A549 (cell line): ENCODE measurements at regions not wholly inside any gene's neighbourhood (a gene's known extent, or its start where the extent isn't known, plus 50 kb on each side); places are given as distances from the start of the nearest gene placed in this dataset.
A peak's percentile ranks its signal among the peaks of the same experiment; 100 is the strongest.

Experiments used
- ATAC-seq, 2 experiments: fragments of 200-7000 bp in 1 of 2; fragments of >200 bp in 1 of 2; cut with Nextera tagmentation in 1 of 2; cut with Tn5 transposase in 1 of 2; 3 replicates each; pipeline versions ENCODE4 v1.8.0 to v1.9.1; 2018 to 2020; ENCODE audit warnings: mild to moderate bottlenecking in 1 of 2, moderate library complexity in 1 of 2
- CTCF ChIA-PET: fragments of 300-600 bp; sonication (Branson Sonifier 250); formaldehyde crosslinking; extraction: SDS; loops from one replicate; lab custom pipeline; 2021; ENCODE audit warnings: antibody characterized with exemption, inconsistent platforms; lab: Yijun Ruan, JAX
- POLR2A ChIA-PET: fragments of 350-600 bp; formaldehyde crosslinking; extraction: SDS; loops from one replicate; lab custom pipeline; 2021; ENCODE audit warnings: antibody characterized with exemption, inconsistent platforms; lab: Yijun Ruan, JAX
- DNase-seq, 2 experiments: peaks; one replicate each; pipeline versions ENCODE4 v3.0.0 to v3.0.0-alpha.2; 2011 to 2016; ENCODE audit warnings: low read depth in 1 of 2, low spot score in 1 of 2
- FAIRE-seq: peaks from 2 replicates; lab custom pipeline; 2011; peaks lifted over from hg19 to GRCh38; lab: Jason Lieb, UNC
- H3K27ac ChIP-seq, 2 experiments: fragments of >200 bp; sonication (Bioruptor Twin); formaldehyde crosslinking; 3 replicates each; pipeline ENCODE4 v1.5.1; 2016 to 2017
- H3K4me1 ChIP-seq: fragments of >200 bp; sonication (Bioruptor Twin); formaldehyde crosslinking; 3 replicates; pipeline ENCODE4 v1.6.1; 2016
- H3K4me2 ChIP-seq: fragments of >200 bp; sonication (Bioruptor Twin); formaldehyde crosslinking; 3 replicates; pipeline ENCODE4 v1.6.1; 2016
- H3K4me3 ChIP-seq: fragments of >200 bp; sonication (Bioruptor Twin); formaldehyde crosslinking; 3 replicates; pipeline ENCODE4 v1.5.1; 2016
- H3K9me3 ChIP-seq: fragments of >200 bp; sonication (Bioruptor Twin); formaldehyde crosslinking; 3 replicates; pipeline ENCODE4 v1.6.1; 2016
- CBX2 ChIP-seq: fragments of 200-600 bp; sonication (generic); IDR thresholded peaks from 2 replicates; pipeline ENCODE4 v1.6.1; 2016; ENCODE audit warnings: low read depth, mild to moderate bottlenecking, borderline replicate concordance
- CHD2 ChIP-seq: fragments of 150-350 bp; IDR thresholded peaks from 2 replicates; pipeline ENCODE4 v1.6.1; 2014; ENCODE audit warnings: low read length; ENCODE audit not compliant: partially characterized antibody
- FOSB ChIP-seq: fragments of 250-450 bp; sonication (Bioruptor Pico); IDR thresholded peaks from 2 replicates; pipeline ENCODE4 v1.5.0; 2020; ENCODE audit warnings: mild to moderate bottlenecking, moderate library complexity
- FOSL2 ChIP-seq, 2 experiments: fragments of 450-650 bp in 1 of 2; fragments of >200 bp in 1 of 2; sonication (Bioruptor Twin) in 1 of 2; formaldehyde crosslinking; IDR thresholded peaks; 2 replicates each; pipeline versions ENCODE4 v1.5.0 to v1.6.1; 2016 to 2020; ENCODE audit warnings: mild to moderate bottlenecking in 1 of 2, moderate library complexity in 1 of 2
- HDAC2 ChIP-seq: fragments of 200-600 bp; sonication (generic); IDR thresholded peaks from 2 replicates; pipeline ENCODE4 v1.6.1; 2016
- KDM1A ChIP-seq: fragments of 200-600 bp; sonication (generic); IDR thresholded peaks from 2 replicates; pipeline ENCODE4 v1.6.1; 2016; ENCODE audit warnings: low read depth, mild to moderate bottlenecking
- KDM5A ChIP-seq: fragments of 200-600 bp; sonication (generic); IDR thresholded peaks from 2 replicates; pipeline ENCODE4 v1.6.1; 2016; ENCODE audit warnings: antibody characterized with exemption, mild to moderate bottlenecking
- MAFK ChIP-seq: fragments of 450-650 bp; IDR thresholded peaks from 2 replicates; pipeline ENCODE4 v1.6.1; 2014; ENCODE audit not compliant: partially characterized antibody
- MAZ ChIP-seq: fragments of 150-350 bp; IDR thresholded peaks from 2 replicates; pipeline ENCODE4 v1.6.1; 2014; ENCODE audit warnings: antibody characterized with exemption, low read depth, low read length, borderline replicate concordance
- MYC ChIP-seq: IDR thresholded peaks from 2 replicates; pipeline ENCODE4 v1.6.1; 2012; ENCODE audit warnings: mild to moderate bottlenecking, inconsistent platforms, low read length, improper control_type of control experiment, borderline replicate concordance
- NR3C1 ChIP-seq: fragments of >200 bp; sonication (Bioruptor Twin); formaldehyde crosslinking; IDR thresholded peaks from 3 replicates; pipeline ENCODE4 v1.6.1; 2017
- POLR2A ChIP-seq: IDR thresholded peaks from 2 replicates; pipeline ENCODE4 v1.6.1; 2012; ENCODE audit warnings: mild to moderate bottlenecking, low read length
- RNF2 ChIP-seq: fragments of 200-600 bp; sonication (generic); IDR thresholded peaks from 2 replicates; pipeline ENCODE4 v1.6.1; 2016; ENCODE audit warnings: low read depth, mild to moderate bottlenecking, antibody characterized with exemption, moderate library complexity, borderline replicate concordance
- TFCP2L1 ChIP-seq: fragments of 250-450 bp; sonication (Bioruptor Pico); IDR thresholded peaks from 2 replicates; pipeline ENCODE4 v1.5.0; 2021; ENCODE audit warnings: mild to moderate bottlenecking
- ZSCAN20 ChIP-seq: fragments of 250-450 bp; sonication (Bioruptor Pico); IDR thresholded peaks from 2 replicates; pipeline ENCODE4 v1.8.0; 2022; ENCODE audit warnings: mild to moderate bottlenecking, moderate library complexity
- WGBS: methylation state at CpG from one replicate; pipeline ENCODE4 v1.1.6; 2017; ENCODE audit errors: missing lambda C conversion rate; 5-methylcytosine and 5-hydroxymethylcytosine counted together
- TF ChIP-seq, protein P1 (sequence below): IDR thresholded peaks from 2 replicates; pipeline ENCODE4 v1.6.1; 2012
- TF ChIP-seq, protein P2 (sequence below): fragments of 250-450 bp; sonication (Bioruptor Pico); IDR thresholded peaks from 2 replicates; pipeline ENCODE4 v1.5.0; 2020; ENCODE audit warnings: low read depth, mild to moderate bottlenecking, moderate library complexity

DNA sequence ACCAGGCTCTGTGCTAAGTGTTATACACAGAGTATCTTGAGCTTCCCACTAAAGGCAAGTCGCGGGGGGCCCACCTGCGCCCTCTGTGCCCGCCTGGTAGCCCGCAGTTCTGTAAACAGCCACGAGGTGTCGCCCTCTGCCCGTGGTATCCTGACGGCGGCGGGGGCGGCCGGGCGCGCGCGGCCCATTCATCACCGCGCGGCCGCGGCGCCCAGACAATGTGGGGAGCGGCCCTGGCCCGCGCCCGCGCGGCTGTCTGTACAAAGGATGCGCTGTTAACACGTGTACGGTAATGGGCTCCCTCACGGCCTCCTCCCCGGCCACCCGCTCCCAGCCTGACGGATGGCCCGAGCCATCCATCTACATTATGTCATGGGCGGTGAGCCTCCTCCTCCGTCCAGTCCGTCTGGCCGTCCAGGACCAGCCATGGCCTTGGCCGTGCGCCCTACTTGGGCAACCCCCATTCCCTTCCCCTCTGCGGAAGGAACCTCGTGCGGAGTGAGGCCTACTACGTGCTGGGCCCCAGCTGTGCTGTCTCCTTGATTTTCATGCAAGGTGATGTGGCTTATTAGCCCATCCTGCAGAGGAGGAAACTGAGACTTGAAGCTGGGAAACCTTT lies 99.4 kb downstream of the MIAT start:
- TF ChIP-seq TFCP2L1 (CRISPR knock-in tag) = no peak
- TF ChIP-seq FOSB = no peak
- TF ChIP-seq CHD2 = no peak
- TF ChIP-seq, protein P1, sequence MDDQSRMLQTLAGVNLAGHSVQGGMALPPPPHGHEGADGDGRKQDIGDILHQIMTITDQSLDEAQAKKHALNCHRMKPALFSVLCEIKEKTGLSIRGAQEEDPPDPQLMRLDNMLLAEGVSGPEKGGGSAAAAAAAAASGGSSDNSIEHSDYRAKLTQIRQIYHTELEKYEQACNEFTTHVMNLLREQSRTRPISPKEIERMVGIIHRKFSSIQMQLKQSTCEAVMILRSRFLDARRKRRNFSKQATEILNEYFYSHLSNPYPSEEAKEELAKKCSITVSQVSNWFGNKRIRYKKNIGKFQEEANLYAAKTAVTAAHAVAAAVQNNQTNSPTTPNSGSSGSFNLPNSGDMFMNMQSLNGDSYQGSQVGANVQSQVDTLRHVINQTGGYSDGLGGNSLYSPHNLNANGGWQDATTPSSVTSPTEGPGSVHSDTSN = no peak
- TF ChIP-seq, protein P2, sequence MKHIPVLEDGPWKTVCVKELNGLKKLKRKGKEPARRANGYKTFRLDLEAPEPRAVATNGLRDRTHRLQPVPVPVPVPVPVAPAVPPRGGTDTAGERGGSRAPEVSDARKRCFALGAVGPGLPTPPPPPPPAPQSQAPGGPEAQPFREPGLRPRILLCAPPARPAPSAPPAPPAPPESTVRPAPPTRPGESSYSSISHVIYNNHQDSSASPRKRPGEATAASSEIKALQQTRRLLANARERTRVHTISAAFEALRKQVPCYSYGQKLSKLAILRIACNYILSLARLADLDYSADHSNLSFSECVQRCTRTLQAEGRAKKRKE (CRISPR knock-in tag) = no peak
- no peak for TF ChIP-seq HDAC2
- no peak for TF ChIP-seq MAZ
- TF ChIP-seq, all 56 proteins: peak for 0
- no peaks in the 10 kb centered on the region for H3K9me3 ChIP-seq
- CTCF ChIA-PET = no interaction called here
- POLR2A ChIA-PET = no interaction called here
- ATAC-seq (no peak), FAIRE-seq (no peak), DNase-seq (no peak)
- H3K27ac ChIP-seq = no peak overlapping the region; a peak in 1 of 6 replicates
- WGBS = 97% methylated on average over 26 of the region's 47 CpGs
- H3K4me3 ChIP-seq = no peak overlapping the region
- H3K4me2 ChIP-seq = no peak overlapping the region
- peaks cover 28% of the 10 kb centered on the region for H3K4me1 ChIP-seq

DNA sequence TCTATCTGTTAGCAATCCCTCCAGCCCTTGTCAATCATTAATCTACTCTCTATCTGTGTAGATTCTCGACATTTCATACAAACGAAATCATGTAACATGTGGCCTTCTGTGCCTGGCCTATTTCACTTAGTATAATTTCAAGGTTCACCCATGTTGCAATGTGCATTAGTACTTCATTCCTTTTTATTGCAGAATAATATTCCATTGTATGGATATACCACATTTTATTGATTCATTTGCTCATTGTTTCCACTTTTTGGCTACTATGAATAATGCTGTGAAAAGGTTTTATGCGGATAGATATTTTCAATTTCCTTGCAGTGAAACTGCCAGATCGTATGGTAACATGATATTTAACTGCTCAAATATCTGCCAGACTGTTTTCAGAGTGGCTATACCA lies 100.1 kb downstream of the MIAT start:
- Histone ChIP-seq H3K4me1 (peaks cover 26% of the 10 kb centered on the region), H3K4me2 (no peak overlapping the region), H3K9me3 (no peaks in the 10 kb centered on the region), H3K27ac (no peak overlapping the region), H3K4me3 (no peak overlapping the region)
- FAIRE-seq = no peak
- no peak for DNase-seq
- POLR2A ChIA-PET = no interaction called here
- WGBS = 89% methylated on average over 4 of the region's 4 CpGs
- CTCF ChIA-PET = no interaction called here
- no peak for TF ChIP-seq KDM1A
- no peak for TF ChIP-seq CBX2
- no peak for TF ChIP-seq MAFK
- no peak for TF ChIP-seq MYC
- no peak for TF ChIP-seq ZSCAN20 (CRISPR knock-in tag)
- no peak for TF ChIP-seq NR3C1
- TF ChIP-seq, protein P1 = no peak
- no peak for TF ChIP-seq RNF2
- no peak for TF ChIP-seq KDM5A
- no peak for TF ChIP-seq POLR2A
- ATAC-seq = no peak

DNA sequence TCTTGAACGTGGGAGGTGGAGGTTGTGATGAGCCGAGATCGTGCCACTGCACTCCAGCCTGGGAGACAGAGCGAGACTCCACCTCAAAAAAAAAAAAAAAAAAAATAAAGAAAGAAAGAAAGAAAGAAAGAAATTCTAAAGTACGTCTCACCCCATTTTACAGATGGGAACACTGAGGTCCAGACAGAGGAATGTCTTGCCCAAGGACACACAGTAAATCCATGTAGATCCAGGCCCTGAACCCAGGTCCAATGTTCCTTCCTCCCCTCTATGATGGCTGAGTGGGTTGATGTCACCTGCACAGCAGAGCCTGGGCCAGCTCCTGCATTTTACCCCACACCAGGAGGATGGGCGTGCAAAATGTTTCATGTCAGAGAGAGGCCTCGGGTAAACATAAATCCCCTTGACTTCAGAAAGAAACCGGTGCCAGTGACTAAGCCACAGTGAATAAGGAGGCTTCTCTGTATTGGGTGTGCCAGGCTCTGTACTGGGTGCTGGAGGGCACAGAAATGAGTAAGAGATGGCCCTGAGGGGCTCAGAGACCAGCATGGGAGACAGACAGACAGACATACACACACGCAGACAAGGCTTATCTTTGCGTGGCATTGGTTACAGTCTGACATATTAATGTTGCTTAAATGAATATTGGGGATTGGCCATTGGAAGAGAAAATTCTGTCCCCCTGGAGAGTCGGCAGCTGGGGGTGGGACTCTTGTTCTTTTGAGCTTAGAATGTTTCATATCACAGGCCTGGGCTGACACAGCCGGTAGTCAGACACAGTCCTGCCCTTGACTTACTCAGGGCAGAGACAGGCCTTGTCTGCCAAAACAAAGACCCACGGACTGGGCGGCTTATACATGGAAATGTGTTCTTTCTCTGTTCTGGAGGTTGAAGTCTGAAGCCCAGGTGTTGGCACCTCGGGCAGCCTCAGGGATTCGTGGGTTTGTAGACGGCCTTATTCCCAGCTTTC lies 105.4 kb downstream of the MIAT start:
- no peak overlapping the region for H3K4me3 ChIP-seq
- ChIA-PET POLR2A (interaction anchor here (1.1 kb wide), 1 partner anchor 1091 kb away, joined by 5 read pairs; no protein-coding TSS in a partner anchor), CTCF (interaction anchor here (0.6 to 6.8 kb wide), 4 partner anchors 8 to 408 kb away, joined by 3 to 44 read pairs (median 5); no protein-coding TSS in a partner anchor)
- TF ChIP-seq FOSL2 (IDR thresholded peaks at IDR 0.05) = no peak
- TF ChIP-seq FOSL2 (CRISPR knock-in tag; IDR thresholded peaks at IDR 0.05) = 0 out of 2 replicates have a peak, but pooled peaks have one; percentile 5
- TF ChIP-seq CBX2 = no peak
- peaks cover 8% of the 10 kb centered on the region; the same call in 1 of the 3 replicates for H3K9me3 ChIP-seq
- 51% methylated on average over 15 of the region's 17 CpGs for WGBS
- H3K27ac ChIP-seq = peak overlapping the region; percentile 84 to 91
- FAIRE-seq = no peak
- H3K4me1 ChIP-seq = peaks cover 32% of the 10 kb centered on the region
- H3K4me2 ChIP-seq = peak overlapping the region; percentile 67
- peak; percentile 39 to 40; a peak in 4 of 6 replicates for ATAC-seq
- peak in 1 of 2 experiments; percentile 53 for DNase-seq
